SK-N-SH (cell line): ENCODE measurements at regions not wholly inside any gene's neighbourhood (a gene's known extent, or its start where the extent isn't known, plus 50 kb on each side); places are given as distances from the start of the nearest gene placed in this dataset.
"Not testable (repeated sequence)": the region's sequence is repeated elsewhere in the genome, so short reads cannot be mapped to it uniquely, and the experiment has no call there.

Experiments used
- CTCF ChIA-PET: fragments of 300-600, 350-600 bp; formaldehyde crosslinking; extraction: SDS; loops from one replicate; lab custom pipeline; 2021; lab: Yijun Ruan, JAX
- POLR2A ChIA-PET: fragments of 350-600 bp; sonication (Branson Sonifier 250); formaldehyde crosslinking; extraction: SDS; loops from one replicate; lab custom pipeline; 2020; ENCODE audit warnings: antibody characterized with exemption, inconsistent platforms; lab: Yijun Ruan, JAX
- DNase-seq: peaks from one replicate; pipeline ENCODE4 v3.0.0; 2012
- H2AFZ ChIP-seq: fragments of 200-600 bp; sonication (generic); 2 replicates; pipeline ENCODE4 v1.8.1; 2016; ENCODE audit warnings: antibody characterized with exemption, mild to moderate bottlenecking, low read depth
- H3F3A ChIP-seq: fragments of 200-600 bp; sonication (generic); replicated peaks from 2 replicates; pipeline ENCODE3; 2016; ENCODE audit warnings: antibody characterized with exemption, mild to moderate bottlenecking; ENCODE audit not compliant: insufficient read depth
- H3K27ac ChIP-seq, 2 experiments: fragments of 200-500 bp in 1 of 2; fragments of 200-600 bp in 1 of 2; sonication (Bioruptor generic) in 1 of 2; sonication (generic), shearing (Covaris generic) in 1 of 2; 2 replicates each; pipeline versions ENCODE4 v1.5.1 to v1.6.1; 2014 to 2016; ENCODE audit warnings: low read depth in 2 of 2, inconsistent platforms in 1 of 2, low read length in 1 of 2, mild to moderate bottlenecking in 1 of 2, mixed read lengths in 1 of 2
- H3K27me3 ChIP-seq: fragments of 200-600 bp; sonication (generic), shearing (Covaris generic); 2 replicates; pipeline ENCODE4 v1.6.1; 2016; ENCODE audit warnings: mixed run types; ENCODE audit not compliant: insufficient read depth
- H3K36me3 ChIP-seq, 2 experiments: fragments of 200-500 bp in 1 of 2; fragments of 200-600 bp in 1 of 2; sonication (Bioruptor generic) in 1 of 2; sonication (generic) in 1 of 2; replicated peaks in 1 of 2; 2 replicates each; pipeline versions ENCODE3 to v1.5.1; 2014 to 2016; ENCODE audit warnings: low read length in 1 of 2, mild to moderate bottlenecking in 1 of 2; ENCODE audit not compliant: insufficient read depth in 2 of 2, control insufficient read depth in 1 of 2
- H3K4me1 ChIP-seq, 2 experiments: fragments of 200-500 bp in 1 of 2; fragments of 200-600 bp in 1 of 2; sonication (Bioruptor generic) in 1 of 2; sonication (generic), shearing (Covaris generic) in 1 of 2; 2 replicates each; pipeline versions ENCODE4 v1.5.1 to v1.6.1; 2014 to 2016; ENCODE audit warnings: low read depth in 1 of 2, low read length in 1 of 2, mixed run types in 1 of 2; ENCODE audit not compliant: insufficient read depth in 2 of 2, control insufficient read depth in 1 of 2
- H3K4me2 ChIP-seq: fragments of 200-600 bp; sonication (generic), shearing (Covaris generic); 2 replicates; pipeline ENCODE4 v1.6.1; 2017; ENCODE audit warnings: mixed run types
- H3K4me3 ChIP-seq, 2 experiments: fragments of 200-500 bp in 1 of 2; fragments of 200-600 bp in 1 of 2; sonication (Bioruptor generic) in 1 of 2; sonication (generic), shearing (Covaris generic) in 1 of 2; 2 replicates each; pipeline versions ENCODE4 v1.5.1 to v1.8.1; 2014 to 2016; ENCODE audit warnings: low read depth in 2 of 2, inconsistent platforms in 1 of 2, low read length in 1 of 2, mild to moderate bottlenecking in 1 of 2, mixed read lengths in 1 of 2, moderate library complexity in 1 of 2
- H3K79me2 ChIP-seq: fragments of 200-600 bp; sonication (generic); 2 replicates; pipeline ENCODE4 v1.8.1; 2017; ENCODE audit warnings: mild to moderate bottlenecking; ENCODE audit not compliant: insufficient read depth
- H3K9ac ChIP-seq: fragments of 200-600 bp; sonication (generic); 2 replicates; pipeline ENCODE4 v1.6.1; 2017; ENCODE audit warnings: mixed run types
- H3K9me2 ChIP-seq: fragments of 200-600 bp; sonication (generic); 2 replicates; pipeline ENCODE4 v1.6.1; 2017; ENCODE audit warnings: mixed run types
- H3K9me3 ChIP-seq: fragments of 200-600 bp; sonication (generic); 2 replicates; pipeline ENCODE4 v1.6.1; 2017; ENCODE audit warnings: mixed run types, mild to moderate bottlenecking, moderate library complexity
- H4K20me1 ChIP-seq: fragments of 200-600 bp; sonication (generic); 2 replicates; pipeline ENCODE4 v1.6.1; 2017; ENCODE audit warnings: mild to moderate bottlenecking, mixed run types; ENCODE audit not compliant: insufficient read depth
- CHD2 ChIP-seq: fragments of 150-350 bp; IDR thresholded peaks from 2 replicates; pipeline ENCODE4 v1.6.1; 2018; ENCODE audit warnings: low read length; ENCODE audit not compliant: partially characterized antibody
- ELF1 ChIP-seq: IDR thresholded peaks from 2 replicates; pipeline ENCODE4 v1.4.0; 2012
- FOSL2 ChIP-seq: IDR thresholded peaks from 2 replicates; pipeline ENCODE4 v1.4.0; 2012; ENCODE audit warnings: low read depth, mild to moderate bottlenecking, moderate library complexity, borderline replicate concordance
- GABPA ChIP-seq: IDR thresholded peaks from 2 replicates; pipeline ENCODE4 v1.4.0; 2012; ENCODE audit warnings: low read depth, mild to moderate bottlenecking
- GATA2 ChIP-seq: sonication (generic); formaldehyde crosslinking; IDR thresholded peaks from 2 replicates; pipeline ENCODE4 v1.5.0; 2020; ENCODE audit warnings: mild to moderate bottlenecking, missing genetic modification reagents
- MAX ChIP-seq: IDR thresholded peaks from 2 replicates; pipeline ENCODE4 v1.4.0; 2012; ENCODE audit warnings: low read depth
- MEF2A ChIP-seq: IDR thresholded peaks from 2 replicates; pipeline ENCODE4 v1.4.0; 2012; ENCODE audit warnings: low read depth, borderline replicate concordance
- PBX3 ChIP-seq: IDR thresholded peaks from 2 replicates; pipeline ENCODE4; 2012
- POLR2AphosphoS5 ChIP-seq: IDR thresholded peaks from 2 replicates; pipeline ENCODE4 v1.6.1; 2012; ENCODE audit warnings: low read depth, low read length
- RCOR1 ChIP-seq: fragments of 150-350 bp; IDR thresholded peaks from 2 replicates; pipeline ENCODE4 v1.6.1; 2017; ENCODE audit warnings: antibody characterized with exemption, low read length
- RFX5 ChIP-seq: IDR thresholded peaks from 2 replicates; pipeline ENCODE4 v1.6.1; 2012; ENCODE audit warnings: mild to moderate bottlenecking, improper control_type of control experiment, low read length
- RXRA ChIP-seq: IDR thresholded peaks from 2 replicates; pipeline ENCODE4 v1.4.0; 2012; ENCODE audit warnings: low read depth, mild to moderate bottlenecking, borderline replicate concordance
- SMC3 ChIP-seq: IDR thresholded peaks from 2 replicates; pipeline ENCODE4 v1.6.1; 2012; ENCODE audit warnings: low read depth, low read length, improper control_type of control experiment
- TAF1 ChIP-seq: IDR thresholded peaks from 2 replicates; pipeline ENCODE4 v1.6.1; 2012; ENCODE audit warnings: low read depth, mild to moderate bottlenecking, low read length, moderate library complexity, borderline replicate concordance
- TCF12 ChIP-seq: IDR thresholded peaks from 2 replicates; pipeline ENCODE4 v1.4.0; 2012
- USF1 ChIP-seq: IDR thresholded peaks from 2 replicates; pipeline ENCODE4 v1.4.0; 2012; ENCODE audit warnings: low read depth, borderline replicate concordance
- USF2 ChIP-seq: fragments of 150-350 bp; IDR thresholded peaks from 2 replicates; pipeline ENCODE4 v1.6.1; 2017; ENCODE audit warnings: antibody characterized with exemption, low read length, low read depth, borderline replicate concordance
- ZBTB33 ChIP-seq: IDR thresholded peaks from 2 replicates; pipeline ENCODE4 v1.4.0; 2012; ENCODE audit warnings: low read depth, borderline replicate concordance
- WGBS: methylation state at CpG from one replicate; pipeline ENCODE4 v1.1.6; 2017; ENCODE audit warnings: low lambda C conversion rate; 5-methylcytosine and 5-hydroxymethylcytosine counted together

- H3K36me3 ChIP-seq, H3F3A ChIP-seq, H4K20me1 ChIP-seq, H3K79me2 ChIP-seq, H3K4me3 ChIP-seq, H3K9me2 ChIP-seq, H3K4me2 ChIP-seq, H3K4me1 ChIP-seq, H2AFZ ChIP-seq, DNase-seq, H3K9me3 ChIP-seq, H3K27ac ChIP-seq, H3K27me3 ChIP-seq, H3K9ac ChIP-seq, CTCF ChIA-PET, POLR2A ChIA-PET: not testable (repeated sequence)
- WGBS: 80% methylated on average over 26 of the region's 26 CpGs
These were observed 252.1 kb upstream of the POT1 start for GRCh38 chr7:125181569-125182267.

GRCh38 chr7:125173571-125173970, 243.9 kb upstream of the POT1 start:
- Histone ChIP-seq H4K20me1 (no peaks in the 10 kb centered on the region), H3K9ac (no peak overlapping the region), H3K27me3 (no peaks in the 10 kb centered on the region), H3K79me2 (no peaks in the 10 kb centered on the region), H3K9me2 (no peaks in the 10 kb centered on the region), H3K4me1 (no peaks in the 10 kb centered on the region), H3K4me2 (no peak overlapping the region), H2AFZ (no peak overlapping the region), H3F3A (no peaks in the 10 kb centered on the region), H3K36me3 (no peaks in the 10 kb centered on the region), H3K4me3 (no peak overlapping the region), H3K27ac (no peak overlapping the region), H3K9me3 (no peaks in the 10 kb centered on the region)
- DNase-seq: no peak
- 63% methylated on average over 2 of the region's 2 CpGs for WGBS
- POLR2A ChIA-PET: no interaction called here
- TF ChIP-seq SMC3 (no peak), RXRA (no peak), TCF12 (no peak)
- CTCF ChIA-PET: interaction anchor here (0.6 kb wide), 1 partner anchor 712 kb away, joined by 3 read pairs; no protein-coding TSS in a partner anchor

- POLR2A ChIA-PET: no interaction called here
- H4K20me1 ChIP-seq: no peaks in the 10 kb centered on the region
- CTCF ChIA-PET: no interaction called here
- TF ChIP-seq ELF1 (no peak), USF2 (no peak), SMC3 (no peak), RCOR1 (no peak), PBX3 (no peak), FOSL2 (no peak), TAF1 (no peak), RFX5 (no peak), ZBTB33 (no peak), CHD2 (no peak), MAX (no peak), POLR2AphosphoS5 (no peak), GATA2 (CRISPR knock-in tag) (no peak), USF1 (no peak), GABPA (no peak), MEF2A (no peak), RXRA (no peak)
These were observed 239.5 kb upstream of the POT1 start for GRCh38 chr7:125169088-125169487.

More at GRCh38 chr7:125169088-125169487, 239.5 kb upstream of the POT1 start:
- Histone ChIP-seq H3K36me3 (no peaks in the 10 kb centered on the region), H3K79me2 (no peaks in the 10 kb centered on the region), H3K27ac (no peak overlapping the region), H3F3A (no peaks in the 10 kb centered on the region), H3K4me2 (no peak overlapping the region), H3K9me3 (no peaks in the 10 kb centered on the region), H3K4me1 (no peaks in the 10 kb centered on the region), H3K9ac (no peak overlapping the region), H3K4me3 (no peak overlapping the region), H3K9me2 (no peaks in the 10 kb centered on the region), H2AFZ (no peak overlapping the region), H3K27me3 (no peaks in the 10 kb centered on the region)
- WGBS: 93% methylated on average over 1 of the region's 1 CpG
- DNase-seq: no peak
